ENCODE measurements at regions not wholly inside any gene's neighbourhood (a gene's known extent, or its start where the extent isn't known, plus 50 kb on each side); places are given as distances from the start of the nearest gene placed in this dataset.
"Not testable (repeated sequence)": the region's sequence is repeated elsewhere in the genome, so short reads cannot be mapped to it uniquely, and the experiment has no call there.

DNA sequence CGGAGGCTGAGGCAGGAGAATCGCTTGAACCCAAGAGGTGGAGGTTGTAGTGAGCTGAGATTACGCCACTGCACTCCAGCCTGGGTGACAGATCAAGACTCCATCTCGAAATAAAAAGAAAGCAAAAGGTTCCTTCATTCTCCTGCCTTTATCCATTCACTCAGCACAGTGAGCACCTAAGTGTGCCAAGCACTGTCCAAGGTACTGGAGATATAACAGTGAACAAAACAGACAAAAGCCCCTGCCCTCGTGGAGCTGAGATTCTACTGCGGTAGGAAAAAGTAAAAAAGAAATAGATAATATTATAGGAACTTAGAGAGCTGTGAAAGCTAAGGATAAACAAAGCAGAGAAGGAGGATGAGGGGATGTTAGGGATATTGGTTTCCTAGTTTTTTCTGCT is 235.5 kb downstream of the NPIPA7 start:
- TF ChIP-seq EZH2 (IDR thresholded peaks at IDR 0.05; ENCODE audit: insufficient read depth, poor library complexity, severe bottlenecking); EZH2phosphoT487 (IDR thresholded peaks at IDR 0.05; ENCODE audit: insufficient read depth, low read depth): not testable (repeated sequence)
